HCT116 (cell line): ENCODE measurements at regions not wholly inside any gene's neighbourhood (a gene's known extent, or its start where the extent isn't known, plus 50 kb on each side); places are given as distances from the start of the nearest gene placed in this dataset.

Experiments used
- CTCF ChIP-seq, 3 experiments: fragments of 200-600 bp in 1 of 3; sonication (generic) in 1 of 3; IDR thresholded peaks in 2 of 3; conservative IDR thresholded peaks in 1 of 3; 2 replicates each; pipeline ENCODE4 v1.5.1; 2012 to 2017; ENCODE audit warnings: low read depth in 2 of 3, low read length in 2 of 3, antibody characterized with exemption in 1 of 3, borderline replicate concordance in 1 of 3, control low read depth in 1 of 3, mild to moderate bottlenecking in 1 of 3, mixed read lengths in 1 of 3, mixed run types in 1 of 3, moderate library complexity in 1 of 3; ENCODE audit not compliant: insufficient read depth in 1 of 3
- EZH2 ChIP-seq: fragments of 200-600 bp; sonication (generic); IDR thresholded peaks from 2 replicates; pipeline ENCODE4 v1.6.1; 2017; ENCODE audit warnings: antibody characterized with exemption, mixed run types
- EZH2phosphoT487 ChIP-seq: fragments of 200-600 bp; IDR thresholded peaks from 2 replicates; pipeline ENCODE4 v1.6.1; 2018; ENCODE audit warnings: antibody characterized with exemption, borderline replicate concordance
- MAX ChIP-seq: IDR thresholded peaks from 2 replicates; pipeline ENCODE4 v1.6.1; 2012
- POLR2A ChIP-seq: IDR thresholded peaks from 2 replicates; pipeline ENCODE4 v1.7.0; 2011; ENCODE audit warnings: borderline replicate concordance; ENCODE audit not compliant: insufficient read depth, insufficient read length; ENCODE audit errors: extremely low read depth
- POLR2AphosphoS5 ChIP-seq: IDR thresholded peaks from 2 replicates; pipeline ENCODE4 v1.6.1; 2011; ENCODE audit warnings: mild to moderate bottlenecking, low read depth, low read length, moderate library complexity
- RAD21 ChIP-seq: IDR thresholded peaks from 2 replicates; pipeline ENCODE4 v1.6.1; 2012; ENCODE audit warnings: low read depth, mild to moderate bottlenecking
- SIN3A ChIP-seq: IDR thresholded peaks from 2 replicates; pipeline ENCODE4 v1.6.1; 2012; ENCODE audit warnings: low read depth
- SP1 ChIP-seq: IDR thresholded peaks from 2 replicates; pipeline ENCODE4 v1.6.1; 2012; ENCODE audit warnings: low read depth
- SRF ChIP-seq: IDR thresholded peaks from 2 replicates; pipeline ENCODE4 v1.6.1; 2012; ENCODE audit warnings: low read depth
- YY1 ChIP-seq: IDR thresholded peaks from 2 replicates; pipeline ENCODE4 v1.6.1; 2011; ENCODE audit warnings: low read length, low read depth, moderate library complexity, mild to moderate bottlenecking; ENCODE audit not compliant: insufficient replicate concordance; ENCODE audit errors: extremely low read depth
- ZBTB33 ChIP-seq: IDR thresholded peaks from 2 replicates; pipeline ENCODE4 v1.6.1; 2011; ENCODE audit warnings: mild to moderate bottlenecking, low read length, moderate library complexity; ENCODE audit not compliant: insufficient replicate concordance; ENCODE audit errors: extremely low read depth
- ZFX ChIP-seq: fragments of 450-650 bp; IDR thresholded peaks from 2 replicates; pipeline ENCODE4 v1.6.1; 2017
- TF ChIP-seq, protein P1 (sequence below): IDR thresholded peaks from 2 replicates; pipeline ENCODE4 v1.6.1; 2012; ENCODE audit warnings: low read depth

- no peak for TF ChIP-seq YY1
- no peak for TF ChIP-seq RAD21
- no peak for TF ChIP-seq EZH2
- no peak for TF ChIP-seq CTCF (IDR thresholded peaks at IDR 0.05 in 2 of 3, conservative IDR thresholded peaks at IDR 0.05 in 1 of 3; ENCODE audit: borderline replicate concordance in 1 of 3, insufficient read depth in 1 of 3, low read depth in 2 of 3, low read length in 2 of 3)
- no peak for TF ChIP-seq EZH2phosphoT487
- TF ChIP-seq SIN3A, result no peak
- TF ChIP-seq POLR2A, result no peak
- TF ChIP-seq ZBTB33, result no peak
- no peak for TF ChIP-seq SP1
- no peak for TF ChIP-seq POLR2AphosphoS5
- TF ChIP-seq SRF, result no peak
- TF ChIP-seq MAX, result no peak
- TF ChIP-seq ZFX, result no peak
- TF ChIP-seq, protein P1, sequence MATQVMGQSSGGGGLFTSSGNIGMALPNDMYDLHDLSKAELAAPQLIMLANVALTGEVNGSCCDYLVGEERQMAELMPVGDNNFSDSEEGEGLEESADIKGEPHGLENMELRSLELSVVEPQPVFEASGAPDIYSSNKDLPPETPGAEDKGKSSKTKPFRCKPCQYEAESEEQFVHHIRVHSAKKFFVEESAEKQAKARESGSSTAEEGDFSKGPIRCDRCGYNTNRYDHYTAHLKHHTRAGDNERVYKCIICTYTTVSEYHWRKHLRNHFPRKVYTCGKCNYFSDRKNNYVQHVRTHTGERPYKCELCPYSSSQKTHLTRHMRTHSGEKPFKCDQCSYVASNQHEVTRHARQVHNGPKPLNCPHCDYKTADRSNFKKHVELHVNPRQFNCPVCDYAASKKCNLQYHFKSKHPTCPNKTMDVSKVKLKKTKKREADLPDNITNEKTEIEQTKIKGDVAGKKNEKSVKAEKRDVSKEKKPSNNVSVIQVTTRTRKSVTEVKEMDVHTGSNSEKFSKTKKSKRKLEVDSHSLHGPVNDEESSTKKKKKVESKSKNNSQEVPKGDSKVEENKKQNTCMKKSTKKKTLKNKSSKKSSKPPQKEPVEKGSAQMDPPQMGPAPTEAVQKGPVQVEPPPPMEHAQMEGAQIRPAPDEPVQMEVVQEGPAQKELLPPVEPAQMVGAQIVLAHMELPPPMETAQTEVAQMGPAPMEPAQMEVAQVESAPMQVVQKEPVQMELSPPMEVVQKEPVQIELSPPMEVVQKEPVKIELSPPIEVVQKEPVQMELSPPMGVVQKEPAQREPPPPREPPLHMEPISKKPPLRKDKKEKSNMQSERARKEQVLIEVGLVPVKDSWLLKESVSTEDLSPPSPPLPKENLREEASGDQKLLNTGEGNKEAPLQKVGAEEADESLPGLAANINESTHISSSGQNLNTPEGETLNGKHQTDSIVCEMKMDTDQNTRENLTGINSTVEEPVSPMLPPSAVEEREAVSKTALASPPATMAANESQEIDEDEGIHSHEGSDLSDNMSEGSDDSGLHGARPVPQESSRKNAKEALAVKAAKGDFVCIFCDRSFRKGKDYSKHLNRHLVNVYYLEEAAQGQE, result no peak
Observed at GRCh38 chr5:119740225-119740624, 110.9 kb downstream of the FAM170A start.
